Fibroblast of lung (primary cell): ENCODE measurements at regions not wholly inside any gene's neighbourhood (a gene's known extent, or its start where the extent isn't known, plus 50 kb on each side); places are given as distances from the start of the nearest gene placed in this dataset.

Experiments used
- DNase-seq, 2 donors: peaks; one replicate each; pipeline versions ENCODE4 v3.0.0 to v3.0.0-alpha.2; 2010; ENCODE audit warnings: low read depth in 2 of 2
- H2AFZ ChIP-seq: 2 replicates; pipeline ENCODE4 v1.5.1; 2012; ENCODE audit warnings: low read length, control low read depth, inconsistent platforms
- H3K27ac ChIP-seq: 2 replicates; pipeline ENCODE4 v1.5.1; 2011; ENCODE audit warnings: low read length, control low read depth; ENCODE audit not compliant: insufficient read depth
- H3K27me3 ChIP-seq: 2 replicates; pipeline ENCODE4 v1.5.1; 2011; ENCODE audit warnings: mild to moderate bottlenecking, low read length; ENCODE audit not compliant: control insufficient read depth, insufficient read depth
- H3K36me3 ChIP-seq: 2 replicates; pipeline ENCODE4 v1.5.1; 2011; ENCODE audit warnings: low read length; ENCODE audit not compliant: control insufficient read depth, insufficient read depth
- H3K4me1 ChIP-seq: 2 replicates; pipeline ENCODE4 v1.5.1; 2011; ENCODE audit warnings: low read length; ENCODE audit not compliant: control insufficient read depth, insufficient read depth; ENCODE audit errors: extremely low read depth
- H3K4me2 ChIP-seq: 2 replicates; pipeline ENCODE4 v1.5.1; 2011; ENCODE audit warnings: low read length, control low read depth; ENCODE audit not compliant: insufficient read depth; ENCODE audit errors: extremely low read depth
- H3K4me3 ChIP-seq, 4 experiments: fragments of 200-600 bp in 1 of 4; sonication (generic) in 1 of 4; replicated peaks in 1 of 4; 2 replicates each; pipeline ENCODE4 v1.5.1; 2011 to 2016; ENCODE audit warnings: low read length in 4 of 4, low read depth in 3 of 4, mild to moderate bottlenecking in 3 of 4, control low read depth in 2 of 4, inconsistent platforms in 1 of 4, mixed read lengths in 1 of 4; ENCODE audit not compliant: insufficient read depth in 1 of 4; ENCODE audit errors: control extremely low read depth in 1 of 4
- H3K79me2 ChIP-seq: 2 replicates; pipeline ENCODE4 v1.5.1; 2012; ENCODE audit warnings: mild to moderate bottlenecking, low read length, inconsistent platforms; ENCODE audit not compliant: control insufficient read depth, insufficient read depth
- H3K9ac ChIP-seq: 2 replicates; pipeline ENCODE4 v1.5.1; 2011; ENCODE audit warnings: mild to moderate bottlenecking, low read length, control low read depth; ENCODE audit not compliant: insufficient read depth
- H3K9me3 ChIP-seq: 2 replicates; pipeline ENCODE4 v1.5.1; 2012; ENCODE audit warnings: low read depth, low read length; ENCODE audit not compliant: control insufficient read depth, insufficient read depth
- H4K20me1 ChIP-seq: 2 replicates; pipeline ENCODE4 v1.5.1; 2011; ENCODE audit warnings: low read length; ENCODE audit not compliant: control insufficient read depth, insufficient read depth; ENCODE audit errors: extremely low read depth
- EZH2 ChIP-seq: IDR thresholded peaks from 2 replicates; pipeline ENCODE4 v1.5.1; 2012; ENCODE audit warnings: low read length, control low read depth, mild to moderate bottlenecking; ENCODE audit errors: missing control alignments
- TF ChIP-seq, protein P1 (sequence below), 2 donors: IDR thresholded peaks in 1 of 2; conservative IDR thresholded peaks in 1 of 2; 1 replicate in 1 of 2; 2 replicates in 1 of 2; pipeline ENCODE4 v1.5.1; 2011 to 2012; ENCODE audit warnings: low read length in 2 of 2, control low read depth in 1 of 2, inconsistent platforms in 1 of 2, low read depth in 1 of 2, mild to moderate bottlenecking in 1 of 2

DNA sequence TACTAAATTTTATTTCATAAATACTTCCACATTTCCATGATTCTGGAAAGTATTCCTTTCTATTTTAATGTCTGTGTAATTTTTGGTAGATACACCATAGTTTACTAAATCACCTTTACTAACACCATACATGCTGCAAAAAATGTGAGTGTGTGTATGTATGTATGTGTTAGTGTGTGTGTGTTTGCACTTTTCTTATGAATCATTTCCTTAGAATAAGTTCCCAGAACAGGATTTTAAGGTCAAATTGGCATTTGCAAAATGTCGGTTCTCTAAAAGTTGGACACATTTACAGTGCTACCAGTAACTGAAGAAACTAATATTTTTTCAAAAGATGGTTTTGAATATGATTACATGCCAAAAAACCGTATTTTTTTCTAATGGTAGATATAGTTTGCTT, 137.1 kb downstream of the CYB561 start:
- no peak for TF ChIP-seq EZH2
- H3K27ac ChIP-seq: no peak overlapping the region
- no peak overlapping the region for H2AFZ ChIP-seq
- no peaks in the 10 kb centered on the region for H3K79me2 ChIP-seq
- no peaks in the 10 kb centered on the region for H3K27me3 ChIP-seq
- no peaks in the 10 kb centered on the region for H4K20me1 ChIP-seq
- H3K4me1 ChIP-seq: no peaks in the 10 kb centered on the region
- peak; percentile 36 to 60 for DNase-seq
- H3K4me3 ChIP-seq: no peak overlapping the region
- no peaks in the 10 kb centered on the region for H3K9me3 ChIP-seq
- no peaks in the 10 kb centered on the region for H3K36me3 ChIP-seq
- no peak overlapping the region for H3K9ac ChIP-seq
- no peak overlapping the region for H3K4me2 ChIP-seq

DNA sequence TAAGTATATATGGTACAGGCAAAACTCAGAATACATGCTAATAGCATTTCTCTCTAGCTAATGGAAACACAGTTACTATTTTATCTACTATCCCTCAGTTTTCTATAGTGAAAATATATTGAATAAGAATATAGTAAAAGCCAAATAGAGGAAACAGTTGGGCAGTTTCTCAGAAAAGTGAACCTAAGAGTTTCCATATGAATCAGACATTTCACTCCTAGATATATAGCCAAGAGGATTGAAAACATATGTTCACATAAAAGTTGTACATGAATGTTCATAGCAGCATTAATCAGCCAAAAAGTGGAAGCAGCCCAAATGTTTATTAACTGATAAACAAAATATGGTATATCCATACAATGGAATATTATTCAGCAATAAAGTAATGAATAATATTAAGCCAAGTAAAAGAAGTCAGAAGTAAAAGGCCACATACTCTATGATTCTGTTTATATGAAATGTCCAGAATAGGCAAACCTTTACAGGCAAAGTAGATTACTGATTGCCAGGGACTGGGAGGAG, 134.6 kb downstream of the CYB561 start:
- H3K9me3 ChIP-seq: no peaks in the 10 kb centered on the region
- H3K4me2 ChIP-seq: no peak overlapping the region
- H3K4me3 ChIP-seq: no peak overlapping the region
- H3K27ac ChIP-seq: no peak overlapping the region
- H3K4me1 ChIP-seq: no peaks in the 10 kb centered on the region
- no peaks in the 10 kb centered on the region for H4K20me1 ChIP-seq
- TF ChIP-seq, protein P1, sequence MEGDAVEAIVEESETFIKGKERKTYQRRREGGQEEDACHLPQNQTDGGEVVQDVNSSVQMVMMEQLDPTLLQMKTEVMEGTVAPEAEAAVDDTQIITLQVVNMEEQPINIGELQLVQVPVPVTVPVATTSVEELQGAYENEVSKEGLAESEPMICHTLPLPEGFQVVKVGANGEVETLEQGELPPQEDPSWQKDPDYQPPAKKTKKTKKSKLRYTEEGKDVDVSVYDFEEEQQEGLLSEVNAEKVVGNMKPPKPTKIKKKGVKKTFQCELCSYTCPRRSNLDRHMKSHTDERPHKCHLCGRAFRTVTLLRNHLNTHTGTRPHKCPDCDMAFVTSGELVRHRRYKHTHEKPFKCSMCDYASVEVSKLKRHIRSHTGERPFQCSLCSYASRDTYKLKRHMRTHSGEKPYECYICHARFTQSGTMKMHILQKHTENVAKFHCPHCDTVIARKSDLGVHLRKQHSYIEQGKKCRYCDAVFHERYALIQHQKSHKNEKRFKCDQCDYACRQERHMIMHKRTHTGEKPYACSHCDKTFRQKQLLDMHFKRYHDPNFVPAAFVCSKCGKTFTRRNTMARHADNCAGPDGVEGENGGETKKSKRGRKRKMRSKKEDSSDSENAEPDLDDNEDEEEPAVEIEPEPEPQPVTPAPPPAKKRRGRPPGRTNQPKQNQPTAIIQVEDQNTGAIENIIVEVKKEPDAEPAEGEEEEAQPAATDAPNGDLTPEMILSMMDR (conservative IDR thresholded peaks at IDR 0.05 in 1 of 2, IDR thresholded peaks at IDR 0.05 in 1 of 2; ENCODE audit: low read depth in 1 of 2, low read length in 2 of 2): no peak
- no peak for TF ChIP-seq EZH2
- no peak overlapping the region for H3K9ac ChIP-seq
- no peak overlapping the region for H2AFZ ChIP-seq
- no peaks in the 10 kb centered on the region for H3K79me2 ChIP-seq
- no peak for DNase-seq
- no peaks in the 10 kb centered on the region for H3K27me3 ChIP-seq
- no peaks in the 10 kb centered on the region for H3K36me3 ChIP-seq

DNA sequence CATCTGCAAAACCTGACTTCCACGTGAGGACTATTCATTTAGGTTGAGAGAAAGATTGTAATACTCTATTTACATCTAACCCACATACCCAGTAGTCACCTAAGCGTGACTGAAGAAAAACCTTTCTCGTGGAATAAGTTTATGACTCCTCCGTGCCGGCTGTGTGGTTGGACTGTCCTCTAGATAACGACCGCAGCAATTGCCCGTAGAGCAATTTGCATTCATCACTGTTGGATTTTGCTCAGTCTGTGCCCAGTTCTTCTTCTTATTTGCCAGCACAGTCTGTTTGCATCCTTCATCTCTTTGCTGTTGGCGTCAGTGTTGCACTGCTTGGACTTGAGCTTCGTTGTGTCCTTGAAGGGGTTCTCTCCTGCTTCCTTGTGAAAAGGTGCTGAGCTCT, 131.3 kb downstream of the CYB561 start:
- no peak for TF ChIP-seq EZH2
- TF ChIP-seq, protein P1 (conservative IDR thresholded peaks at IDR 0.05 in 1 of 2, IDR thresholded peaks at IDR 0.05 in 1 of 2; ENCODE audit: low read depth in 1 of 2, low read length in 2 of 2): no peak
- Histone ChIP-seq H3K27me3 (no peaks in the 10 kb centered on the region), H3K4me2 (no peak overlapping the region), H4K20me1 (no peaks in the 10 kb centered on the region), H3K4me3 (no peak overlapping the region), H3K9ac (no peak overlapping the region), H3K9me3 (no peaks in the 10 kb centered on the region), H3K27ac (no peak overlapping the region), H3K36me3 (no peaks in the 10 kb centered on the region), H3K79me2 (no peaks in the 10 kb centered on the region), H2AFZ (no peak overlapping the region), H3K4me1 (no peaks in the 10 kb centered on the region)
- no peak for DNase-seq
